GM18508 (cell line): ENCODE measurements at regions not wholly inside any gene's neighbourhood (a gene's known extent, or its start where the extent isn't known, plus 50 kb on each side); places are given as distances from the start of the nearest gene placed in this dataset.

Source experiments
- ATAC-seq: cut with Tn5 transposase; IDR thresholded peaks from one replicate; pipeline ENCODE4 v1.9.1; 2021; ENCODE audit warnings: moderate number of reproducible peaks; ENCODE audit not compliant: insufficient read depth, unreplicated experiment

DNA sequence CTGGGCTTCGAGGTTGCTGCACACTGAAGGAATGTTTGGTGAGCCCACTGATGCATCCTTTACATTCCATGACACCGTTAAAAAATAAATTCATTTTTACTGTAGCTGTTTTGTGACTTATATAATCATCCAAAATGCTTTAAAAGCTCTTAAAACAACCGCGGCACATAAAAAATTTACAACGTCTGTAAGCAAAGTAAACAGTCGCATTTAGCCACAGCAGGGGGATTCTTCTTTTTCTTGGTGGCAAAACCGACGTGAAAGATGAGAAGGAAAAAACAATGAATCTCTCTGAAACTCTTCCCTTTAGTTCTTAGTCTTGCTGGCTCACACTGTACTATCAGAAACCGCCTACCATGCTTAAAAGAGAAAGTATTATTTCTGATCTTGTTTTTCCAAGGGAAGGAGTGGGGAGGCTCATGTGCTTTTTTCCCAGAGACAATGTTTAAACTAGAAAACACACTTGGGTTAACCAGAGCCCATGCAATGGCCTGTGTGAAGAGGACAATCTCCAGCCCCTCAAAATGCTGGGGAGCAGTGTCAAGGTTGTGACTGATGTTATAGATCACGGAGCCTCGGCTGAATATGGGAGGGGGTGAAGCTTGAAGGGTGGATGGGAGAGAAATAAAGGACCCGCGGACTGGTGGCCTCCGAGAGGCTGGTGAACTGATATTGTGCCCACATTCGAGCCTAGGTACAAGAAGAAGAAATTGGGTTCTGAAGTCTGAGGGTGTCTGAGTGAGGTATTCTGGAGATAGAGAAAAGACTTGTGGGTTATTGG, 91.1 kb downstream of the IRF8 start:
- no peak for ATAC-seq

DNA sequence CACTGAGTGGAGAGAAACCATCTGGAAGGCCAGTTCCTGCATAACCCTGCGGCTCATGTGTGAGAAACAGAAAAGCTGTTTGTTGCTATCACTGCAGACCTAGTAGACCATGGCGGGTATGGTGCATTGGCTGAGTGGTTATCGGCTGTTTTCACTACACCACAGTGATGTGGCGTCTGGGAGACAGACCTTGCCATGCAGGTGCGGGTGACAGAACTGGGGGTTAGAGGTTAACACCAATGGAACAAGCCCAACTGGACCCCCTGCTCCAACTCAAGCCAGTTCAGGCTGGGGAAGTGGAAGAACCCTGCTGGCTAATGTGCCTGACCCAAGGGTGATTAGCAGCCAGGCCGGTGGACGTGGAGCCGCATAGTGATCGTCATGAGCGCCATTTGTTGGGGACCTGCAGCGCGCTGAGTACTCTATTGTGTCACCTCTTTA, 91.9 kb downstream of the IRF8 start:
- no peak for ATAC-seq

DNA sequence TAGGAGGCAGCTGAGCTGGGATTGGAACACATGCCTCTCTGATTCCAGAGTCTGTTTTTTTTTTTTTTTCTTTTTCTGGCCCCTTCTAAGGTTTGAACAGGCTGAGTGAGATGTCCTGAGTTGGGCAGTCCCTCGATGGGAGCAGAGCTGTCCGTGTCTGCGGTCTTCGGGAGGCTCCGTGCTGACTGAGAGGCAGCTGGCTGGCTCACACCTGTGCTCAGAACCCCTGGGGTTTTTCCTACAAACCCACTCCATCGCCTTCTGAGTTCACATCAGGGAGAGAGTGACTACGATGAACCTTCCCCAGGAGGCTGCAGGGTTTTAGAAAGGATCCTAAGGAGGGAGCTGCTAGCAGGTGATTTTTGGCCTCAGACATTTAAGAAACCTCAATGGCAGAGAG, 92.5 kb downstream of the IRF8 start:
- no peak for ATAC-seq

DNA sequence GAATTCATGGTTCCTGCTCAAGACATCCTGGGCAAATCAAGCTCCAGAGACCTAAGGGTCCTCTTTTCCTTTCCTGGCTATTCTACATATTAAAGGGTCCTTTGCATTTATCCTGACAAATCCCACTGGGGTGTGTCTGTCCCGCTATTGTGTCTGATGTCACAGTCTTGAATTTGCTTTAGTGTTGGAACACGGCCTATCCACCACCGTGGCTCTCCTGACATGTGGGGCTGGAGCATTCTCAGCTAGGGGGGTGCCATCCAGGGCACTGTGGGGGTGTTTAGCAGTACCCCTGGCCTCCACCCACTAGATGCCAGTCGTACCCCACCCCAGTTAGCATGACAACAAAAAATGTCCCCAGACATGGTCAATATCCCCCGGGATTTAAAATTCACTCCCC, 92.9 kb downstream of the IRF8 start:
- no peak for ATAC-seq

DNA sequence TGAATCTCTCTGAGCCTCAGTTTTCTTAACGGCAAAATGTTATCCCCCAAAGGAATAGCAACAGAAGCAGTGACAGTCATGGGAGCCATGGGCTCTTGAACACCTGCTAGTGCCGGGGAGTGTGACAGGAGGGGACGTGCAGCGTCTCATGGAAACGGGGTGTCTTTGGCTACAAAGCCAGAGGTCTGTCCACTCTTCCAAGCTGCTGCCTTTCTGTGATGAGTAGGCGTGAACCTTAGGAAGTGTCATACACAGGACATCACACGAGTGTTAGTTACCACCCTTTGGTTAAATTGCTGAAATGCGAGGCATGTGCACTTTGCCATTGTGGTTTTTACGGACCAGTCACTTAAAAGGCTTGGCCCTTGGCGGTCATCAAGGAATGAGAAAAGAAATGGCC, 93.4 kb downstream of the IRF8 start:
- ATAC-seq: no peak

DNA sequence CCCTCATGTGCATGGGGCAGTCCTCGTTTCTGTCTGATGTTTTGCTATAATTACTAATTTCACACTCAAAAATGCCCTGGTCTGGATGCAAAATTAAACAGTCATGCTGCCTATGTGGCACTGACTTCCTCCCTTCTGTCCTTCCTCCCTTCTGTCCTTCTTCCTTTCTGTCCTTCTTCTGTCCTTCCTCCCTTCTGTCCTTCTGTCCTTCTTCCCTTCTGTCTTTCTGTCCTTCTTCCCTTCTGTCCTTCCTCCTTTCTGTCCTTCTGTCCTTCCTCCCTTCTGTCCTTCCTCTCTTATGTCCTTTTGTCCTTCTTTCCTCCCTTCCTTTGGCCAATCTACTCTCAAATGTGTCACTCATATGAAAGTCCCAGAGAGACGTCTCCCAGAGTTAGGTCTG, 93.8 kb downstream of the IRF8 start:
- ATAC-seq: no peak

DNA sequence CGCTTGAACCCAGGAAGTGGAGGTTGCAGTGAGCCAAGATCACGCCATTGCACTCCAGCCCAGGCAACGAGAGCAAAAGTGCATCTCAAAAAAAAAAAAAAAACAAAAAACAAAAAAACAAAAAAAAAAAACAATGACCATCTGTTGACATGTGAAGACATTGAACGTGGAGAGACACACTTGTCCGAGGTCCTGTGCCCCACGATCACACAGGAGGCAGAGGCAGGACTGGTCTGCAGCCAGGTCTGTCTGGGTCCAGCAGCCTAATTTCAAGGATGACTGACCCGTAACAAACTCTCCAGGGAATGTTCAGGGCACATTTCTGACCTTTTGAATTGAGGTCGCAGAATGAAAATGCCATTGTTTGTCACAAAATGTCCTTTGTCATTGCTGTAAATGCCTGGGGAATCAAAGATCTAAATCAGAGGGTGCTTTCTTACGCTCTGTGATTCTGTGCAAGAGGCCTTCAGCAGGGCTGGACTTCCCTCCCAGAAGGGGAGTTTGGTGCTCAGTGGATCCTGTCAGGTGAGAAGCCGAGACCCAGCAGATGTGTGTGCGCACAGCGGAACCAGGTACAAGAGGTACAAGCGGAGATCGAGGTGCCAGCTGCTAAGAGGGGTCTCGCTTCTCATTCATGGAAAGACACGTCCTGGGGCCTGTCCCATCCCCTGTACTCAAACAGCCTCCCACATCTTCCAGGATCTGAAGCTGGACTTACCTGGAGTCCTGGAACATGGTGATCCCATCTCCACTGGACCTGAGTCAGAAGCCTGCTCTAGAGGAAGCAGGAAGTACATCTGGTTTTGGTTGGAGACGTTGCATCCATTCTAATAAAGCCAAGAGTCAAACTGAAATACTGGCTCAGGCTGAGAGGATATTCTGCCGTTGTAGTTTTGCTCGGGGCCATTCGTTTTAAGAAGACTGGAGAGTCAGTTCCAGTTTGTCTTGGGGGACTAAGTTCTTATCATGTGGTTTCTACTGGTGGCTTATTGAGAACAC, 95.8 kb downstream of the IRF8 start:
- no peak for ATAC-seq

DNA sequence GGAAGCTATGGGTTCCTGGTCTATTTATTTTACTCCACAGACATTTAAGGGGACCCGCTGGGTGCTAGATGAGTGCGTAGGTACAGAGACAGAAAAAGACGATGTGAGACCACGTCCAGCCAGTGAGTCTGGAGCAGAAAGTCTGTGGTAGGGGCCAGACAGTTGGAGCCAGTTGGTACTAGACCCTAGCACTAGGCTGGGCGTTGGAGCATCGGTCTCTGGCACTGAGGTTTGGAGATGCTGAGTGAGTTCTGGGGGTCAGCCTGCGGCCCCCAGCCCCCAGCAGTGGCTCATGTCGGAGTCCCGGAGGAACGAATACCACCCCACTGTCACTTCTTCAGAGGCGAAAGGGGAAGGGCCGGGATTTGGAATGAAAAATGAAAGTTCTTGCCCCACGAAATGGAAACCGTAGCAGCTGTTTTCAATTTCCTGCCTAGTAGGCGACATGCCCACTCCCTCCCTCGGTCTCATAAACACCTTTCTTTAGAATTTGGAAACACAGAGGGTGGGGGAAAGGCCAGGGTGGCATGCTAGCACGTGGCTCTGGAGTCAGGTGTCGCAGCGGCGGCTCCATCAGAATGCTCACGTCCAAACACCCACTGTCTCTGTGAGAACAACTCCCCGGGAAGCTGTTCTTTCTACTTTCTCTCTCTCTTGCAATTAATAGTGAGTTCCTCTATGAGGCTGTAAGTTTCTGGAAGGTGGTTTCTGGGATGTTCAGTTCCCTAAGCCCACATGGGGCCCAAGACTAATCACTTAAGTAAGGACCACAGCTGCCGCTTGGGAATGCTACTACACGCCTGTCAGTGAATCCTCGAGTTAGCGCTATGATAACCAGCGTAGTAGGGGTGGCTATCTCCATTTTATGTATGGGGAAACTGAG, 96.8 kb downstream of the IRF8 start:
- ATAC-seq: peak; percentile 40

DNA sequence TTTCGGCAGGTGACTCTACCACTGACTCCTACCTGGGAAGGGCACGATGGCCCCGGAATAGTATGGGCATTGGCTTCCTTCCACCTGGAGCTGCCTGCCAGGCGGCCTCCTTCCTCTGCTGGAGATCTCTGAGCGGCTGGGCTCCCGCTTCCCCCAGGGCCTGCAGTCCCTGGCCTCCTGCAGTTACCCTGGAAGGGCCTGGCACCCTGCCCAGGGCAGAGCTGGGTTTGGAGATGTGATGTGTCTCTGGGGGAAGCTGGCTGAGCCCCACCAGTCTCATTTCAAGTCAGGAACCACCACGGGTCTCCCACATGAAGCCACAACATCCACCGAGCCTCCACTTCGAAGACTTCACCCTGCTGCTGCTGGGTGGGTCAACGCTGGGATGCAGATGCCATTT, 97.9 kb downstream of the IRF8 start:
- no peak for ATAC-seq

DNA sequence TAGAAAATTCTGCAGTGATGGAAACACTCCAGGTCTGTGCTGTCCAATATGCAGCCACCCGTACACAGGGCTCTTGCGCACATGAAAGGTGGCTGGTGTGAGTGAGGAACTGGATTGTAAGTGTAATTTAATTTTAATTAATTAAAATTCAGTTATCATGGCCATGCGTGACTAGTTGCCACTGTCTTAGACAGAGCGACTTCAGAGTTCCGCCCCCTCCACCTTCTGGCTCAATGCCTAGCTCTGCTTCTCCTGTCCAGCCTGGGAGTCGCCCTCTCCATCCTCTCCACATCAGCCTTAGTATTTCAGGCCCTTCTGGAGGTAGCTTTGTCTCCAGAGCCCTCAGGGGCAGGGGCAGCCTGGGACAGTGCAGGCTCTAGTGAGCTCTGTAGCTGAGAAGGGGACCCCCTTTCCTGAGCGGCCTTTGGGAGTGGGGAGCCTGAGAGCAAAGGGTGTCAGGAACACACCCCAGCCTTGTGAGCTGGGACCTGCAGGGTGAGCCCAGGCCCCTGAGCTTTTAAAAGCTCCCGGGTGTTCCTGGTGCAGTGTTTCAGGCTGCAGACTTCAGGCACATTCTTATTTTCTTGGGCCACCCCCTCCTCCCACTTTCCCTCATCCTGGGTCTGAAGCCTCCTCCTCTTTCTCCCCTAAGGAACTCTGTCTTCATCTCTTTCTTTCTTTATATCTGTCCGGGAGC, 99.4 kb downstream of the IRF8 start:
- ATAC-seq: no peak

DNA sequence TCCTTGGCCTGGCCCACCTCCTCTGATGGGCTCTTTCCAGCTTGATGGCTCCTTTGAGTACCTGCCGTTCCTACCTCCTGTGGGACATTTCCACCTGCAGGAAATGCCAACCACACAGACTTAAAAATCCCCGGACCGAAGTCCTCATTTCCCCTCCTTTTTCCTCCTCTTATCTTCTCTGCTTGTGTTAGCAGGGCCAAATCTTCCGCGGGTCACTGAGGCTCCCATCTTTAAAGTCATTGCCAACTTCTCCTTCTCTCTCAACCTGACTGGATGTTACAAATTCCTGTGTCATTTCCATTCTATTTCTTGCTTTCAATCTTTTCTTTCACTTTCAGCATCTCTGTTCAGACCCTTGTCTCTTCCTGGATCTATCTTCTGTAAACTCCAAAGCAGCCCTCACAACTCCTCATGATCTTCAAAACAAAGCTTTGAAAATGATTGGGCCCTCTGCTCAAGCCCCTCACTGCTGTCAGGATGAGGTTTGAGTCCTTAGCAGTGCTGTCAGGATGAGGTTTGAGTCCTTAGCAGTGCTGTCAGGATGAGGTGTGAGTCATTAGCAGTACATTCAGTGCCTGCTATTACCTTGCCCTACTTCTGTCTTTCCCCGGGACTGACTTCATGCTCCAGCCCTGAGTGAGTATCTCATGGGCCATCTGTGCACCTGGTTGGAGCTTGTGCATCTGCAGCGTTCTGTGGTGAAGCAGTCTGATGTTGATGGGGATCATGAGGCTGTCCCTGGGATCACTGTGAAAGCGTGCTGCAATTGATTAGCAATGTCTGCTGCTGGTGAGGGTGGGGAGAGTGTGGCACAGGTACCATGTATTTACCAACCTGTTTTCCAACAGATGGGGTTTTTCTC, 100.1 kb downstream of the IRF8 start:
- ATAC-seq: no peak

DNA sequence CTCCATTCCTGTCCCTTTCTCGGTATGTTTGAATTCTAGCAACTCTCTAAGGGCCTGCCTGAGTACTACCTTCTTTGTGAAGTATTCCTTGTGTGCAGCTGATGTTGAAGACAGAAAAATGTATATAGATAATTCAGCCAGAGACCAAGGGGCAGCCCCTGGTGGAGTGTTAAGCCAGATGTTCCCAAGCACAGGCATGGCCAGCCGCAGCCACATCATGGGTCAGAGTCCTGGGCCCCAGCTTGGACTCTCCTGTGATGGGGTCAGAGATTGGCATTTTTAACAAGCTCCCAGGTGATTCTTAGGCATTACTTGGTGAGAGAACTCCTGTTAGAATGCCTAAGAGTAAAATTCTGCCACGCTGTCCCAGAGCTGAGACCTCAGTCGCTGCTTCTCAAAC, 100.8 kb downstream of the IRF8 start:
- no peak for ATAC-seq

DNA sequence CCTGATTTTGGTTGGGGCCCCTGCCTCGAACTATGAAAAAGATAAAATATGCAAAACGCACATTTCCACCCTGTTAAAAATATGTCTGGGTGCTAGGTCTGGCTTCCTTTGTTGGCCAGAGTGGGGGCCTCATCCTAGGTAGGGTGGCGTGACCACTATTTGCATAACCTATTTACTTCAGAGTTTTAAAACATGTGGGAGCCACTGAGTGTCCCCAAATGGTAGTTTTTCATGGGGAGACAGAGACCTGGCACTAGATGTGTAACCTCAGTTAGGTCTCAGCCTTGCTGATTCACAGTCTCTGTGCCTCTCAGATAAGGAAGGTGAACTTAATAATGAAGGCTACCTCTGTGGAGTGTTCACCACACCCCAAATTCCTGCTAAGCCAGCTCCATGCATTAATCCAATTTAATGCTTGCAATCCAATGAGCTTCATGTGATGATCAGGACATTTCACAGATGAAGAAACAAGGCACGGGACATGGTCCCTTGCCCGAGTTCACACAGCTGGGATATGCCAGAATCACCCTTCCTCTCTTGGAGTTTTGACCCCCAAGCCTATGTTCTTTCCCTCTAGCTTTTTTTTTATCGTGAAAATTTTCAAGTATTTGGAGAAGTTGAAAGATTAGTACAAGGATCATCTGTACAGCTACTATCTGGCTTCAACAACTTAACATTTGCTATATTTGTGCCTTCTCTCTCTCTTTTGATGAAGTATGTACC, 103.4 kb downstream of the IRF8 start:
- no peak for ATAC-seq

DNA sequence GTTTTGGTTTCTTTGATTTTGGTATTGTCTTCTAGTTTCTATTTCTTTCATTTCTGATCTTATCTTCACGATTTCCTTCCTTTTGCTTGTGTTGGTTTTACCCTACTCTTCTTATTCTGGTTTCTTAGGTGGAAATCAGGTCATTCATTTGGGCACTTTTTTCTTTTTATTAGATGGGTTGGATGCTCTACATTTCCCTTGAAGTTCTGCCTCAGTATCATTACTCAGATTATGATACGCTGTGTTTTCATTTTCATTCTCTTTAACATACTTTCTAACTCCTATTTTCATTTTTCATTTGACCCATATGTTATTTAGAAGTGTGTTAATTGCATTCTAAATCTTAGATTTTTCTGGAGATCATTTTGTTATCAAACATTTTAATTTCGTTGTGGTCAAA, 108.6 kb downstream of the IRF8 start:
- ATAC-seq: no peak

DNA sequence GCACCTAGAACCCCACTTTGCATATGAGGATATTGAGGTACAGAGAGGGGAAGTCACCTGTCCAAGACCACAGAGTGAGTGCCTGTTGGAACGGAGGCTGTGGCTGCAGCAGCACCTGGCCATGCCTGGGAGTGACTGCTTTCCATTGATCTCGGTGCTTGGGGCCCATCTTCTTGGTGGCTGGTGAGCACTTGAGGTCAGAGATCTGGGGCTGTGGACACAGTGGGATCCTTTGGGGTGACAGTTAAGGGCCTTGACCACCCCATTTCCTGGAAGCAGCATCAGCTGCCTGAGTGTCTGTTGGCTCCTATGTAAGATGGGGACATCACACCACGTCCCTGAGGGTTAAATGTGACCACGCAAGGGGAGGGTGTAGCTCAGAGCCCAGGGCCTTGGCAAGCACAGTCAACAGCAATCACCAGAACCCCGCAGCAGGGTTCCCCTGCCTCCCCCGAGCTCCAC, 111.7 kb downstream of the IRF8 start:
- no peak for ATAC-seq

DNA sequence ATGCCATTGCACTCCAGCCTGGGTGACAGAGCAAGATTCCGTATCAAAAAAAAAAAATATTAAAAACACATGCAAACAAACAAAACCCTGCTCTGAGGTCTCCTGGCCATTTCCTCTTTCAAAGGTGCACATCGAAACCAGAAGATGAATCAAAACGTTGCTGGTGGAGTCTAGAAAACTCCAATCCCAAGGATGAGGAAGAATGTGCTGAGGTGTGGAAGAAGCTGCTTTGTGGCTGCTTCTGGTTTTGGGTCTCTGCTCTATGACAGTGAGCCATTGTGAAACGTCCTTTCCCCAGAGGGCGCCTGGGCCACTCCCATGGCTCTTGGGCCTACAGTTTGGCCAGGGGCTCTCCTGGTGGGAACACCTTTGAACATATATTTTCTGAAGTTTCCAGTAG, 112.6 kb downstream of the IRF8 start:
- no peak for ATAC-seq

DNA sequence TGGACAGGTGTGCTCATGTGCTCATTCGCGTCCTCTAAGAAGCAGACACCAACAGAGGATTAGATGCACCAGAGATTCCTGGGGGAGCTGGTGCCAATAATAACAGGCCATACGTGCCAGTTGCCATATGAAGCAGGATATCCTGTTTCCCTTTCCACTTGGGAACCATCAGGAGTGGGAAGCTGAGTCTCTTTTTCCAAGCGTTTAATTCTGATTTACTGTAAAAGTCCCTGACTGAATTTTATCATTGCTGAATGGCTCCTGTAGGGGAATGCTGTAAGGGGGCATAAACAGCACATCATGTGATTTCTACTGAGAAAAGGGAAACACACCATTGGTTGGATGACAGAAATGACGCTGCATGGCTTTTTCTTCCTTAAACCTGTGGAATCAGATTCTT, 113.3 kb downstream of the IRF8 start:
- ATAC-seq: no peak

DNA sequence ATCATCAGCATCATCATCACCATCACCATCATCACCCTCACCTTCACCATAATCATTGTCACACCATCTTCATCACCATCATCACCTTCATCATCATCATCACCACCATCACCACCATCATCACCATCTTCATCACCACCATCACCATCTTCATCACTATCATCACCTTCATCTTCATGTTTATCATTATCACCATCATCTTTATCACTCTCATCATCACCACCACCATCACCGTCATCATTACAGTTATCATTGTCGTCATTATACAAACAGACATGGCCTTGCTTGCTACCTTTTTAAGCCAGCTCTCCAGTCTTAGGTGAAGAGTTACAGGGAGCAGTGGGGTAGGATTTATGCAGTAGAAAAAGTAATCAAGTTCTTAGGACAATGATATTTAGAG, 114.9 kb downstream of the IRF8 start:
- ATAC-seq: no peak
